Type B pancreatic cell (in vitro differentiated cells): ENCODE measurements at regions not wholly inside any gene's neighbourhood (a gene's known extent, or its start where the extent isn't known, plus 50 kb on each side); places are given as distances from the start of the nearest gene placed in this dataset.

Source experiments
- DNase-seq: peaks from one replicate; pipeline ENCODE4 v3.0.0; 2021; ENCODE audit warnings: mixed read lengths; ENCODE audit not compliant: unreplicated experiment; ENCODE audit errors: extremely low spot score
- H3K27ac Mint-ChIP-seq: 2 replicates; pipeline ENCODE4 v1.8.0; 2021; ENCODE audit warnings: mild to moderate bottlenecking, mixed read lengths
- H3K27me3 Mint-ChIP-seq: 2 replicates; pipeline ENCODE4 v1.8.0; 2021; ENCODE audit warnings: mixed read lengths
- H3K36me3 Mint-ChIP-seq: 2 replicates; pipeline ENCODE4 v1.8.0; 2021; ENCODE audit warnings: mixed read lengths
- H3K4me1 Mint-ChIP-seq: one replicate; pipeline ENCODE4 v1.8.0; 2021; ENCODE audit warnings: mixed read lengths; ENCODE audit not compliant: unreplicated experiment
- H3K4me3 Mint-ChIP-seq: 2 replicates; pipeline ENCODE4 v1.8.0; 2021; ENCODE audit warnings: mild to moderate bottlenecking, mixed read lengths
- H3K9me3 Mint-ChIP-seq: 2 replicates; pipeline ENCODE4 v1.8.0; 2021; ENCODE audit warnings: mixed read lengths
- CTCF ChIP-seq: fragments of 200-600 bp; sonication (generic); conservative IDR thresholded peaks from 2 replicates; pipeline ENCODE4 v1.5.0; 2021; ENCODE audit warnings: antibody characterized with exemption, mild to moderate bottlenecking

- H3K27me3 Mint-ChIP-seq, result no peaks in the 10 kb centered on the region
- TF ChIP-seq CTCF, result no peak
- peaks cover 5% of the 10 kb centered on the region for H3K4me1 Mint-ChIP-seq
- peaks cover 5% of the 10 kb centered on the region for H3K9me3 Mint-ChIP-seq
- H3K27ac Mint-ChIP-seq, result no peak overlapping the region
- peaks cover 5% of the 10 kb centered on the region for H3K36me3 Mint-ChIP-seq
- no peak overlapping the region for H3K4me3 Mint-ChIP-seq
- DNase-seq, result no peak
Measured at GRCh38 chr2:38192976-38193375, 117.0 kb upstream of the CYP1B1 start.

GRCh38 chr2:38192046-38192445 lies 116.1 kb upstream of the CYP1B1 start:
- H3K4me1 Mint-ChIP-seq, result peaks cover 5% of the 10 kb centered on the region
- H3K27me3 Mint-ChIP-seq, result no peaks in the 10 kb centered on the region
- no peak for DNase-seq
- no peak overlapping the region for H3K4me3 Mint-ChIP-seq
- H3K36me3 Mint-ChIP-seq, result peaks cover 5% of the 10 kb centered on the region
- no peak for TF ChIP-seq CTCF
- H3K27ac Mint-ChIP-seq, result no peak overlapping the region
- H3K9me3 Mint-ChIP-seq, result peaks cover 6% of the 10 kb centered on the region

- no peak for DNase-seq
- no peak for TF ChIP-seq CTCF
- Mint-ChIP-seq H3K9me3 (peaks cover 8% of the 10 kb centered on the region), H3K4me1 (peaks cover 9% of the 10 kb centered on the region), H3K27me3 (no peaks in the 10 kb centered on the region), H3K36me3 (peaks cover 5% of the 10 kb centered on the region), H3K4me3 (no peak overlapping the region), H3K27ac (no peak overlapping the region)
Measured at GRCh38 chr2:38191516-38191915, 115.6 kb upstream of the CYP1B1 start.

- no peak for DNase-seq
- no peak overlapping the region for H3K27ac Mint-ChIP-seq
- H3K36me3 Mint-ChIP-seq, result peaks cover 5% of the 10 kb centered on the region
Measured at GRCh38 chr2:38190542-38191218, 114.7 kb upstream of the CYP1B1 start.

GRCh38 chr2:38187541-38188011 lies 111.6 kb upstream of the CYP1B1 start:
- Mint-ChIP-seq H3K4me1 (peaks cover 4% of the 10 kb centered on the region), H3K36me3 (peaks cover 5% of the 10 kb centered on the region), H3K4me3 (no peak overlapping the region), H3K9me3 (peaks cover 14% of the 10 kb centered on the region), H3K27ac (no peak overlapping the region), H3K27me3 (no peaks in the 10 kb centered on the region)
- DNase-seq, result no peak
- TF ChIP-seq CTCF, result no peak

More at GRCh38 chr2:38190542-38191218, 114.7 kb upstream of the CYP1B1 start:
- Mint-ChIP-seq H3K4me3 (no peak overlapping the region), H3K27me3 (no peaks in the 10 kb centered on the region), H3K9me3 (peaks cover 12% of the 10 kb centered on the region), H3K4me1 (peaks cover 9% of the 10 kb centered on the region)
- no peak for TF ChIP-seq CTCF
